MM.1S (cell line): ENCODE measurements at regions not wholly inside any gene's neighbourhood (a gene's known extent, or its start where the extent isn't known, plus 50 kb on each side); places are given as distances from the start of the nearest gene placed in this dataset.

Experiments used
- CTCF ChIP-seq: fragments of 300-600 bp; sonication (generic); IDR thresholded peaks from 2 replicates; pipeline ENCODE4 v1.5.1; 2016; ENCODE audit warnings: antibody characterized with exemption, low read length, mixed read lengths
- EZH2 ChIP-seq: fragments of 300-600 bp; sonication (generic); optimal IDR thresholded peaks from 2 replicates; pipeline ENCODE3; 2017; ENCODE audit warnings: low read depth, mild to moderate bottlenecking, antibody characterized with exemption, low read length, mixed read lengths

- no peak for TF ChIP-seq CTCF
- TF ChIP-seq EZH2: no peak
Measured at GRCh38 chr17:77875051-77875780, 83.3 kb upstream of the TNRC6C start.
